HG02588 (cell line): ENCODE measurements at regions not wholly inside any gene's neighbourhood (a gene's known extent, or its start where the extent isn't known, plus 50 kb on each side); places are given as distances from the start of the nearest gene placed in this dataset.

Experiments used
- ATAC-seq: cut with Tn5 transposase; IDR thresholded peaks from one replicate; pipeline ENCODE4 v1.9.1; 2021; ENCODE audit warnings: mild to moderate bottlenecking, moderate library complexity; ENCODE audit not compliant: unreplicated experiment

DNA sequence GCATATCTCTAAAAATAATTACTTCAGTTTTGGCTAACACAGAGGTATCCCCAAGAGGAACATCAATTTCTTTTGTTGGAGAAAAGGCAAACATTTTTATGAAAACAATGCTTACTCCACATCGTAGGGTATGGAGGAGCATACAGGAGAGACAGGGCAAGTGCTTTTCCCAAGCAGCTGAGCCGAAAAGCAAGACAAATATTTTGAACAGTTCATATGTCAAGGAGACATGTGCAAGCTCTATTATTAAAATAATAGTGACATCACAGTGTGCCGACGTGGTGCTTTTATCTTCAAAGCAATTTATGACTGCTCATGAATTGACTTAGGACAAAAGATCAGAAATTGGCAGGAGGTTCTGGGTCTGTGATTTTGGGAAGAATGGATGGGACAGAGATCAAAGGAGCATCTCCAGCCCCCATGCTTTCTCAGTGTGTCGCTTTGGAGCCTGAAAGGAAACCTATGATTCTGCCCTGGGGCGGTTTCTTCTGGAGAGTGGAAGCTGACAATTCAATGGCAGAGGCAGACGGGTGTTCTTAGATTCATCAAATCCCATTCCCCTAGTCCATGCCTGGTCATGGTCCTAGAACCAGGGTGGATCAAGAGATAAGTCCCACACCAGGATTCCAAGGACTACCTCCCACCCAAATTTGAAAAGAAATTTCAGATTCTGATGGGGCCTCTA, 97.1 kb downstream of the JCAD start:
- no peak for ATAC-seq

DNA sequence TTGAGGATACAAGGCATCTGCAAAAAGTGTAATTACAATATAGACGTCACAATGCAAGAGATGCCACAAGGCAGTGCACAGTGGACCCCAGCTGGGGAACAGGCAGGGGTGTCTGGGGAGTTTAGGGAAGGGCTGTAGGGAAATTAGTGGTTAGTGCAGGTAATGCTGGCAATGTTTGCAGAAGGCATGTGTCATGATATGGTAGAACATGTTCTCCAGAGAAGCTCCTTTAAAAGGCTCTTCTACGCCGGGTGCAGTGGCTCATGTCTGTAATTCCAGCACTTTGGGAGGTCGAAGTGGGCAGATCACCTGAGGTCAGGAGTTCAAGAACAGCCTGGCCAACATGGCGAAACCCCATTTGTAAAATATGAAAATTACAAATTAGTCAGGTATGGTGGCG, 98.0 kb downstream of the JCAD start:
- no peak for ATAC-seq

DNA sequence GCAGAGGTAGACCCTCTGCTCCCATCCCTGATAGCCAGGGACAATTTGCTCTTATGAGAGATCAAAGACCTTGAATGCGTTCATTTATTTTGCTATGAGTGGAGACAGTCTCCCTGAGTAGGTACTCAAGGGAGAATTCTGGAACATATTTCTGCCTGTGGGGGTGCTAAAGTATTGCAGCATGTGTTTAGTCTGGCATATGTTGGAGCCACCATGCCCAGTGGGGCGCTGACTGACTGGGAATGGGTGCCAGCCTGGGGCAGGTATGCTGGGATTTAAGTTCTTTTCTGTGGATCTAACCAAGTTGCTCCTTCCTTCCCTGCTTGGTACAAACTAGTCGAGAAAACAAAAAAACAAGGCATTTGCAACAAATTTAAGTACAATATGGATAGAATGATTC, 99.1 kb downstream of the JCAD start:
- no peak for ATAC-seq

GRCh38 chr10:29959586-29959985, 99.8 kb downstream of the JCAD start:
- ATAC-seq, result no peak

DNA sequence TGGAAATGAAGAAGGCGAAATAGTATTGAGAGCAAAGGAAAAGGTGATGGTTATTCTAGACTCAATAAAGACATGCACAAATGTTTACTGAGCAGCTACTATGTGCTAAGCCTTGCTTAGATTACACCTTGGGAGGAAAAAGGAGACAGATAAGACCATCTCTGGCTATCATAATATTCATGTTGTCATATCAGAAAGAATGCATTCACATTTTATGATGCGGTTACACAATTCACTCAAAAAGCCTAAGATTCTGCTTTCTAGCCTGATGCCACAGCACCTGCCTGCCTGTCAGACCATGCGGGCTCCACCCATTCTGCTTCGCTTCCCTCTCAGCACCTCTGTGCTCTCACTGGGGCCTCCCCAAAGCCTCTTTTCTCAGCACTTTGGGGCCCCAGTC, 100.9 kb downstream of the JCAD start:
- ATAC-seq, result no peak

DNA sequence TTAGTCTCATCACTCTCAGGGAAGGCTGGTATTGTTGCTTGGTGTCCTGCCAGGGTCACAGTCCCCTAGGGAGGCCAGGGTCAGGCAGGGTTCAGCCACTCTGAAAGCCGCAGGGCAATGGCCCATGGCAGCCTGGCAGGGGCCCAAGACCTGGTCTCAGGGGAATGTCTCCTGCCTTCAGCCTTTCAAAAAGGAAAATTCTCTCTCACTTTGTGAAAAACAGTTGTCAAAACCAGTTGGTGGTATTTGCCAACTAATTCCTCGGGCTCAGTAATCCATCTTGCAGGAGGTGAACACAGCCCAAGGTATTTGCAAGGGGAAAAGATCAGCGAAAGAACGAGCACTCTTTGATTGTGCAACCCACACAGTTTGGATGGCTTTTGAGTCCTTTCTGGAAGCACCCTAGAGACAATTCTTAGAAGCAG, 101.5 kb downstream of the JCAD start:
- no peak for ATAC-seq

DNA sequence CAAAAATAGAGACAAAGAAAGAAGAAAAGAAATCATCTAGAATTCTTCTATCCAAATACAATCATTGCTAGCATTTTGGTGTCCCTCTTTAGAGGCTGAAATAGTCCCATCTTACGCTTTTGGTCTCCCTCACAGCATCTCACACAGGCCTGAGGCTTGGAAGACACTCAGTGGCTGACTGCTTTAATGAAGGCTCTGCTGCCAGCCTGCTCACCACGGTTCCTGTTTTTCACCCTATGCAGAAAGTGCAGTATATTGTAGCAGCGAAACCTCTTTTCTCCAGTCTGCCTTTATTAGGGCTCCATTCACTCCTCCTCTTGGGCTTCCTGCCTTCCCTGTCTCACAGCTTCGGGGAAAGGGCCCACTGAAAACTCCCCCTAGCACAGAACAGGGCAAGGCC, 102.2 kb downstream of the JCAD start:
- ATAC-seq, result no peak

- ATAC-seq, result no peak
Measured at GRCh38 chr10:29956335-29956924, 103.0 kb downstream of the JCAD start.

- no peak for ATAC-seq
Measured at GRCh38 chr10:29955329-29955935, 104.0 kb downstream of the JCAD start.

- ATAC-seq, result no peak
Measured at GRCh38 chr10:29951441-29951931, 107.9 kb downstream of the JCAD start.

GRCh38 chr10:29950391-29950790, 109.0 kb downstream of the JCAD start:
- ATAC-seq, result no peak

GRCh38 chr10:29949411-29950011, 109.9 kb downstream of the JCAD start:
- ATAC-seq, result no peak

GRCh38 chr10:29948881-29949355, 110.5 kb downstream of the JCAD start:
- no peak for ATAC-seq

DNA sequence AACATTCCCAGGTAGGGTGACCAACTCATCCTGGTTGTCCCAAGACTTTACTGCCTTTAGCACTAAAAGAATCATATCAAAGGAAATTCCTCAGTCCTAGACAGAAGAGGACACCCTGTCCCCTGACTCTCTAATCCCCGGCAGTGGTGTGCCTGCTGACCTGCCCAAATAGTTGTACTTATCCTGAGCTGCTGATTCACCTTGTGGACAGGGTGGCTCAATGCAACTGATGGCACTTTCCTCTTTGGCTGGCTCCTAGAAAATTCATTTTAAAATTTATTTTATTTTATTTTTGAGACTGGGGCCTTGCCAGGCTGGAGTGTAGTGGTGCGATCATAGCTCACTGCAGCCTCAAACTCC, 111.7 kb downstream of the JCAD start:
- ATAC-seq, result no peak

DNA sequence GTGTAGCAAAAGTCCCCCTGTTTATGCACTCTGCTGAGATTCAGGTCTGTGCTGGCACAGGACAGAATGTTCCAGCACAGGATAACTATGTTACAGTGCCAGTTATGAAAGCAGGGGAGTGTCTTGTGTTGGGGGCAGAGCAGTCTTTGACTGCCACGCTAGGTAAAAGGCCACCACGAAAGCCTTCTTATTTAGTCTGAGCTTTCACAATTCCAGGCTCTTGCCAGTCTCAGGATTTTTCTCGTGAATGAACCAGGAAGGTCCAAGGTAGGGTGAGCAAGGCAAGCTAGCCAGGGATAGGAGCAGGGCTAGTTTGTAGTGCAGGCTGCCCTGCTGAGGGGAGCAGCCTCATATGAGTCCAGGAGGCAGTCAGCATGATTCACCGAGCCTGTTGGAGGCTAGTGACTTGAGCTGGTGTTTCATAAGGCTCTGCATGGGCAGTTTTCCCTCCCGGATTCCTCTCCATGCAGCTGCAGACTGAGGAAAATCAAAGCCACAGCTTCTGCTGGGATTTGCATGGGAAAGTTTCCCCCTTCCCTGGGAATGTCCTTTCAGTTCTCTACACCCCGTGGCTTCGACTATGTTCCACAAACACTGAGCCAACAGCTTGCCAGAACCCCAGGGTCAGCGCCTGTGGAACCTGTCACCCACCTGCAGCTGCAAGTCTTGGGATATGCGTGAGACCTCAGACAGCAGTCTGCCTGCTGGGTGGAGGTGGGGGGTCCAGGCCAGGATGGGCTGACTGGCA, 112.3 kb downstream of the JCAD start:
- ATAC-seq, result no peak

GRCh38 chr10:29946614-29946952, 112.8 kb downstream of the JCAD start:
- no peak for ATAC-seq

DNA sequence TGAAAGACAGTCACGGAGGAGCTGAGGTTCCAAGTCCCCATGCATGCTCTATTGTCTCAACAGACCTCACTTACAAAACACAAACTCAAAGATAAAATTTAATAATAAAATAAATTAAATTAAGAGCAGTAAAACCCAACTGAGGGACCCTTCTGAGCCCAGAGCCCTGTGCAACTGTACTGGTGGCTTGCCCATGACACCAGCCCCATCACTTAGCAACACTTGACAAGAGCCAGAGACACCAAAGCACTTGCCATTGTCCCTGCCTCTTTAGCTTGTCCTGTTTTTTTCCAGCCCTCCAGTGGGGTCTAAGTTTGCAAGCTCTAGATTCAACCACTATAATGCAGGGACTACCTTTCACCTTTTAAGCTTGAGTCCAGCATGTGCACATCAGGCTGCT, 117.9 kb downstream of the JCAD start:
- ATAC-seq, result no peak

DNA sequence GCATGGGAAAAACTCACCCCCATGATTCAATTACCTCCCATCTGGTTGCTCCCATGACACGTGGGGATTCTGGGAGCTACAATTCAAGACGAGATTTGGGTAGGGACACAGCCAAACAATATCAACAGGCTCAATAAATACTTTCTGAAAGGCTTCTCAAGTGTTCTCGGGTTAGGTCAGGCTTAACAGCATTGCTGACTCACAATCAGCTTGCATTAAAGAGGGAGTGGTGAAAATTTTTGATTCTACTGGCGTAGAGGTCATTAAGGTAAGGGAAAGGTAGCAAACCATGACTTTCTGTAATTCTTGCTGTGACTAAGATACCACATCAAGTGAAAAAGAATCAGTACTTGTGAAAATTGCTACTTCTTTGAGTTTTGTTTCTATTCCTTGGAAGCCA, 126.4 kb downstream of the JCAD start:
- ATAC-seq, result no peak

GRCh38 chr10:29931833-29932232, 127.6 kb downstream of the JCAD start:
- ATAC-seq, result no peak

DNA sequence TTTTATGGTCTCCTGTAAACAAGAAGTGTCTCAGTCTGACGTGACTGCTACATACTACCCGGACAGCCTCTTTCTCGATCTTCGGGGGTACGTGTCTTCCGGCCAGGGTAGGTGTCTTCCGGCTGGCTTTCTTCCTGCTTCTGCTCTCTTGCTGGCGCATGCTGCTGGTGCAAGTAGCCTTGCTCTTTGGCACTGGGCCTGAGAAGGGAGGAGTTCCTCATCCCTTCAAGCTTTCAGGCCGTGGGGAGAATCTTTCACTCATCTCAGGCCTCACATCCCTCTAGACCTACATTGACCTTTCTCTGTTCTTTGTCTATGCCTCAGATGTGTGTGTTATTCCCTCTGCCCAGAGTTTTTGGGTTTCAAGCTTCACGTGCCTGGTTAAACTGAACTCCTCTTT, 130.4 kb downstream of the JCAD start:
- no peak for ATAC-seq

- ATAC-seq, result no peak
Measured at GRCh38 chr10:29926693-29927048, 132.7 kb downstream of the JCAD start.
